Right cardiac atrium (tissue), 5 donors: ENCODE measurements at regions not wholly inside any gene's neighbourhood (a gene's known extent, or its start where the extent isn't known, plus 50 kb on each side); places are given as distances from the start of the nearest gene placed in this dataset.

ENCODE experiments used
- ATAC-seq, 2 donors: fragments of 200-7000 bp; cut with Tn5 transposase; one replicate each; pipeline versions ENCODE4 v1.8.0 to v1.9.1; 2020; ENCODE audit warnings: moderate library complexity in 2 of 2, mild to moderate bottlenecking in 1 of 2
- DNase-seq, 3 donors: peaks; one replicate each; pipeline ENCODE4 v3.0.0-alpha.2; 2020
- H3K27ac ChIP-seq: one replicate; pipeline ENCODE4 v1.5.1; 2013; ENCODE audit warnings: mild to moderate bottlenecking, low read length, control low read depth, moderate library complexity
- H3K27me3 ChIP-seq: one replicate; pipeline ENCODE4 v1.6.1; 2013; ENCODE audit not compliant: control insufficient read depth, insufficient read depth
- H3K4me1 ChIP-seq: one replicate; pipeline ENCODE4 v1.6.1; 2013; ENCODE audit warnings: low read length; ENCODE audit not compliant: control insufficient read depth, insufficient read depth
- H3K4me3 ChIP-seq: one replicate; pipeline ENCODE4 v1.5.1; 2013; ENCODE audit warnings: low read length, control low read depth
- H3K9me3 ChIP-seq: one replicate; pipeline ENCODE4 v1.6.1; 2013; ENCODE audit warnings: low read length; ENCODE audit not compliant: control insufficient read depth
- WGBS: extraction: QIAGEN DNeasy Blood & Tissue Kit; methylation state at CpG from one replicate; pipeline ENCODE4 v1.1.7; 2013; 5-methylcytosine and 5-hydroxymethylcytosine counted together
- intact Hi-C, 4 donors: fragments of 100-400 bp; cut with DNase I; formaldehyde crosslinking; loops; one replicate each; pipeline versions ENCODE4 v1.11.0 to v1.14.0; 2022 to 2023
- donor health status: healthy with polysubstance abuse.
- donor health status: DM: no; HTN: yes; CAD: no.
- donor health status: DM: no; HTN: no; CAD: no.
- donor health status: DM: no; HTN: yes; CAD: no; lungs with severe emphysema.
- donor health status: DM: yes; HTN: yes; CAD: no.

GRCh38 chr6:149127212-149127611 is 190.3 kb upstream of the TAB2 start:
- no peak for DNase-seq
- Histone ChIP-seq H3K27me3 (no peaks in the 10 kb centered on the region), H3K4me3 (no peak overlapping the region), H3K4me1 (peaks cover 2% of the 10 kb centered on the region), H3K9me3 (no peaks in the 10 kb centered on the region), H3K27ac (no peak overlapping the region)
- no peak for ATAC-seq
- WGBS: 94% methylated on average over 1 of the region's 1 CpG
- intact Hi-C loops: no loop called here

- peak in 2 of 3 donors; percentile 47 to 75 for DNase-seq
- no peaks in the 10 kb centered on the region for H3K9me3 ChIP-seq
- peak; percentile 43 to 87 for ATAC-seq
- peaks cover 2% of the 10 kb centered on the region for H3K4me1 ChIP-seq
- no peak overlapping the region for H3K4me3 ChIP-seq
- intact Hi-C loops: no loop called here
- no peak overlapping the region for H3K27ac ChIP-seq
- H3K27me3 ChIP-seq: no peaks in the 10 kb centered on the region
- 35% methylated on average over 5 of the region's 5 CpGs for WGBS
Measured at GRCh38 chr6:149128489-149129145, 188.9 kb upstream of the TAB2 start.

GRCh38 chr6:149129371-149130077 is 188.0 kb upstream of the TAB2 start:
- Histone ChIP-seq H3K27ac (no peak overlapping the region), H3K4me3 (no peak overlapping the region), H3K4me1 (peaks cover 2% of the 10 kb centered on the region), H3K27me3 (no peaks in the 10 kb centered on the region), H3K9me3 (no peaks in the 10 kb centered on the region)
- 72% methylated on average over 9 of the region's 9 CpGs for WGBS
- ATAC-seq (peak; percentile 17 to 66), DNase-seq (peak; percentile 33 to 61 (median 44))
- intact Hi-C loops: no loop called here

GRCh38 chr6:149130090-149130489 is 187.4 kb upstream of the TAB2 start:
- H3K27ac ChIP-seq: no peak overlapping the region
- intact Hi-C loops: no loop called here
- ATAC-seq: no peak
- H3K4me3 ChIP-seq: no peak overlapping the region
- peaks cover 2% of the 10 kb centered on the region for H3K4me1 ChIP-seq
- WGBS: 89% methylated on average over 1 of the region's 1 CpG
- H3K9me3 ChIP-seq: no peaks in the 10 kb centered on the region
- no peaks in the 10 kb centered on the region for H3K27me3 ChIP-seq
- DNase-seq: no peak

GRCh38 chr6:149130508-149130907 is 187.0 kb upstream of the TAB2 start:
- DNase-seq (no peak), ATAC-seq (peak in 1 of 2 donors; percentile 23)
- Histone ChIP-seq H3K9me3 (no peaks in the 10 kb centered on the region), H3K4me3 (no peak overlapping the region), H3K27me3 (no peaks in the 10 kb centered on the region), H3K27ac (no peak overlapping the region), H3K4me1 (peaks cover 2% of the 10 kb centered on the region)
- intact Hi-C loops: no loop called here
- 57% methylated on average over 7 of the region's 7 CpGs for WGBS

- intact Hi-C loops: no loop called here
Measured at GRCh38 chr6:149131891-149132290, 185.6 kb upstream of the TAB2 start.

GRCh38 chr6:149132336-149132735 is 185.2 kb upstream of the TAB2 start:
- Histone ChIP-seq H3K4me1 (peaks cover 2% of the 10 kb centered on the region), H3K4me3 (no peak overlapping the region), H3K9me3 (no peaks in the 10 kb centered on the region), H3K27ac (no peak overlapping the region), H3K27me3 (no peaks in the 10 kb centered on the region)
- intact Hi-C loops: no loop called here
- ATAC-seq (no peak), DNase-seq (no peak)
- WGBS: 97% methylated on average over 3 of the region's 3 CpGs

More at GRCh38 chr6:149131891-149132290, 185.6 kb upstream of the TAB2 start:
- no peak overlapping the region for H3K4me3 ChIP-seq
- H3K4me1 ChIP-seq: peaks cover 2% of the 10 kb centered on the region
- WGBS: 64% methylated on average over 4 of the region's 4 CpGs
- H3K9me3 ChIP-seq: no peaks in the 10 kb centered on the region
- no peak overlapping the region for H3K27ac ChIP-seq
- peak; percentile 45 to 63 for ATAC-seq
- no peak for DNase-seq
- H3K27me3 ChIP-seq: no peaks in the 10 kb centered on the region

GRCh38 chr6:149134511-149134933 is 183.0 kb upstream of the TAB2 start:
- no peak overlapping the region for H3K4me3 ChIP-seq
- no peak overlapping the region for H3K27ac ChIP-seq
- intact Hi-C loops: no loop called here
- DNase-seq (no peak), ATAC-seq (no peak)
- 36% methylated on average over 4 of the region's 4 CpGs for WGBS
- no peaks in the 10 kb centered on the region for H3K9me3 ChIP-seq
- no peaks in the 10 kb centered on the region for H3K27me3 ChIP-seq
- H3K4me1 ChIP-seq: no peaks in the 10 kb centered on the region

- H3K9me3 ChIP-seq: no peaks in the 10 kb centered on the region
- H3K4me1 ChIP-seq: no peaks in the 10 kb centered on the region
- ATAC-seq: no peak
- intact Hi-C loops: no loop called here
- no peak overlapping the region for H3K27ac ChIP-seq
- no peaks in the 10 kb centered on the region for H3K27me3 ChIP-seq
- WGBS: 87% methylated on average over 3 of the region's 3 CpGs
- no peak for DNase-seq
- H3K4me3 ChIP-seq: no peak overlapping the region
Measured at GRCh38 chr6:149135809-149136208, 181.7 kb upstream of the TAB2 start.

GRCh38 chr6:149136273-149136912 is 181.1 kb upstream of the TAB2 start:
- 95% methylated on average over 5 of the region's 5 CpGs for WGBS
- Histone ChIP-seq H3K27me3 (no peaks in the 10 kb centered on the region), H3K4me1 (no peaks in the 10 kb centered on the region), H3K4me3 (no peak overlapping the region), H3K27ac (no peak overlapping the region), H3K9me3 (no peaks in the 10 kb centered on the region)
- intact Hi-C loops: no loop called here
- DNase-seq: no peak
- no peak for ATAC-seq

GRCh38 chr6:149136913-149137286 is 180.6 kb upstream of the TAB2 start:
- Histone ChIP-seq H3K4me1 (no peaks in the 10 kb centered on the region), H3K4me3 (no peak overlapping the region), H3K9me3 (no peaks in the 10 kb centered on the region), H3K27me3 (no peaks in the 10 kb centered on the region), H3K27ac (no peak overlapping the region)
- 97% methylated on average over 2 of the region's 2 CpGs for WGBS
- ATAC-seq (no peak), DNase-seq (no peak)
- intact Hi-C loops: no loop called here
